Fibroblast of the aortic adventitia (primary cell): ENCODE measurements at regions not wholly inside any gene's neighbourhood (a gene's known extent, or its start where the extent isn't known, plus 50 kb on each side); places are given as distances from the start of the nearest gene placed in this dataset.

Source experiments
- DNase-seq: peaks from one replicate; pipeline ENCODE4 v3.0.0-alpha.2; 2010; ENCODE audit warnings: low read depth
- H3K4me3 ChIP-seq: 2 replicates; pipeline ENCODE4 v1.5.1; 2011; ENCODE audit warnings: low read depth, mild to moderate bottlenecking, control low read depth, low read length, moderate library complexity
- TF ChIP-seq, protein P1 (sequence below): IDR thresholded peaks from 2 replicates; pipeline ENCODE4 v1.5.1; 2011; ENCODE audit warnings: mild to moderate bottlenecking, low read length, control low read depth, inconsistent platforms; ENCODE audit not compliant: insufficient read depth

GRCh38 chr15:61685971-61686370 is 374.3 kb downstream of the VPS13C start:
- H3K4me3 ChIP-seq = no peak overlapping the region
- TF ChIP-seq, protein P1, sequence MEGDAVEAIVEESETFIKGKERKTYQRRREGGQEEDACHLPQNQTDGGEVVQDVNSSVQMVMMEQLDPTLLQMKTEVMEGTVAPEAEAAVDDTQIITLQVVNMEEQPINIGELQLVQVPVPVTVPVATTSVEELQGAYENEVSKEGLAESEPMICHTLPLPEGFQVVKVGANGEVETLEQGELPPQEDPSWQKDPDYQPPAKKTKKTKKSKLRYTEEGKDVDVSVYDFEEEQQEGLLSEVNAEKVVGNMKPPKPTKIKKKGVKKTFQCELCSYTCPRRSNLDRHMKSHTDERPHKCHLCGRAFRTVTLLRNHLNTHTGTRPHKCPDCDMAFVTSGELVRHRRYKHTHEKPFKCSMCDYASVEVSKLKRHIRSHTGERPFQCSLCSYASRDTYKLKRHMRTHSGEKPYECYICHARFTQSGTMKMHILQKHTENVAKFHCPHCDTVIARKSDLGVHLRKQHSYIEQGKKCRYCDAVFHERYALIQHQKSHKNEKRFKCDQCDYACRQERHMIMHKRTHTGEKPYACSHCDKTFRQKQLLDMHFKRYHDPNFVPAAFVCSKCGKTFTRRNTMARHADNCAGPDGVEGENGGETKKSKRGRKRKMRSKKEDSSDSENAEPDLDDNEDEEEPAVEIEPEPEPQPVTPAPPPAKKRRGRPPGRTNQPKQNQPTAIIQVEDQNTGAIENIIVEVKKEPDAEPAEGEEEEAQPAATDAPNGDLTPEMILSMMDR = no peak
- no peak for DNase-seq

- TF ChIP-seq, protein P1 = no peak
- H3K4me3 ChIP-seq = no peak overlapping the region
- DNase-seq = no peak
Observed at GRCh38 chr15:61685534-61685933, 374.7 kb downstream of the VPS13C start.

- DNase-seq = no peak
- TF ChIP-seq, protein P1 = no peak
- H3K4me3 ChIP-seq = no peak overlapping the region
Observed at GRCh38 chr15:61684749-61685467, 375.3 kb downstream of the VPS13C start.

GRCh38 chr15:61682891-61683735 is 377.1 kb downstream of the VPS13C start:
- H3K4me3 ChIP-seq = no peak overlapping the region
- TF ChIP-seq, protein P1 = no peak
- DNase-seq = no peak

DNA sequence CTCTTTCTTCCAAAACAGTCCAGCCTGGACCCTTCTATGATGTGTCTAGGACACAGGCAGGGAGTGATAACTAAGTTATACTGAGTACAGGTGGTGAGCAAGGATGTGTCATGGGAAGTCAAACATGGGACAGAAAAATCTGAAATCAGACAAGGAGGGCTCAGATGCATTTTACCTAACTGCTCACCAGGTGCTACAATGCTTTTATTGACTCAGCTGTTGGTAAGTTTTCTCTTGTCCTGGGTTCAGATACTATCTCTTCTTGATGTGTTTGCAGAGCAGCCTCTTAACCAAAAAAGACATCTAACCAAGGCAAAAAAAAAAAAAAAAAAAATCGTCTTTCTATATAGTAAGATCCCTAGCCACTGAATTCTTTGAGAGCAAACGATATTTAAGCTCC is 378.6 kb downstream of the VPS13C start:
- DNase-seq = no peak
- TF ChIP-seq, protein P1 = no peak

DNA sequence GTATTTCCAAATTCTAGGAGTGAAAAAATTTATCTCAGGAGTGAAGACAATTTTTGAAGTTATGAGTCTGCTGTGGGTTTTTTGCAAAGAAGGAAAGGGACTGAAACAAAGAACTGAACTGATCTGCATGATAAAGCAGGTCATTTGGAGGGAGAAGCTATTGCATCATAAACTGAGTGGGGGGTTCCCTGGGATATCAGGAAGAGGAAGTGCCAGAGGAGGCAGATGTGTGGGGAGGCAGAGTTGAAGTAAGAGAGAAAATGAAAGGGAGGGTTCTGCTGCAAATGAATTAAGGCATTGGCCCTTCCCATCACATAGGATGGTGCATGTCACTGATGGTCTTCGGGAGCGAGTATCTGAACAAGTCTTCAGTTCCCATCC is 379.2 kb downstream of the VPS13C start:
- H3K4me3 ChIP-seq = no peak overlapping the region
- DNase-seq = no peak
- TF ChIP-seq, protein P1 = no peak

More for the DNA sequence above, 378.6 kb downstream of the VPS13C start:
- no peak overlapping the region for H3K4me3 ChIP-seq
